CD4-positive, alpha-beta T cell (primary cell): ENCODE measurements at regions not wholly inside any gene's neighbourhood (a gene's known extent, or its start where the extent isn't known, plus 50 kb on each side); places are given as distances from the start of the nearest gene placed in this dataset.

Source experiments
- ATAC-seq: fragments of 200-7000 bp; cut with Tn5 transposase; one replicate; pipeline ENCODE4 v1.10.0; 2022; ENCODE audit warnings: mild to moderate bottlenecking; ENCODE audit not compliant: poor library complexity
- CTCF ChIA-PET: fragments of 350-600 bp; sonication (Branson Sonifier 250); formaldehyde crosslinking; loops from one replicate; lab custom pipeline; 2021; ENCODE audit warnings: antibody characterized with exemption, inconsistent platforms; lab: Charles Lee
- POLR2A ChIA-PET: fragments of 350-600 bp; sonication (Branson Sonifier 250); formaldehyde crosslinking; loops from one replicate; lab custom pipeline; 2021; ENCODE audit warnings: antibody characterized with exemption, inconsistent platforms; lab: Charles Lee
- DNase-seq, 14 experiments: peaks; one replicate each; pipeline ENCODE4 v3.0.0-alpha.2; 2013 to 2020; ENCODE audit warnings: mixed read lengths in 2 of 14
- H3K27ac ChIP-seq, 2 donors: one replicate each; pipeline versions ENCODE4 v1.5.1 to v1.7.0; 2013; ENCODE audit warnings: low read length in 2 of 2, low read depth in 1 of 2, mild to moderate bottlenecking in 1 of 2
- H3K27me3 ChIP-seq, 2 experiments: 1 replicate in 1 of 2; 2 replicates in 1 of 2; pipeline versions ENCODE4 v1.6.1 to v1.7.0; 2013; ENCODE audit warnings: low read length in 2 of 2, control low read depth in 1 of 2, mild to moderate bottlenecking in 1 of 2, moderate library complexity in 1 of 2; ENCODE audit not compliant: insufficient read depth in 2 of 2, control insufficient read depth in 1 of 2
- H3K36me3 ChIP-seq: one replicate; pipeline ENCODE4 v1.6.1; 2013; ENCODE audit warnings: low read length, control low read depth; ENCODE audit not compliant: insufficient read depth
- H3K4me1 ChIP-seq: one replicate; pipeline ENCODE4 v1.6.1; 2013; ENCODE audit warnings: low read length, control low read depth; ENCODE audit not compliant: insufficient read depth
- H3K4me3 ChIP-seq: one replicate; pipeline ENCODE4 v1.5.1; 2013; ENCODE audit warnings: mild to moderate bottlenecking, low read length, moderate library complexity
- H3K9me3 ChIP-seq, 2 experiments: 1 replicate in 1 of 2; 2 replicates in 1 of 2; pipeline versions ENCODE4 v1.6.1 to v1.7.0; 2013; ENCODE audit warnings: low read length in 2 of 2, mild to moderate bottlenecking in 2 of 2, control low read depth in 1 of 2, moderate library complexity in 1 of 2; ENCODE audit not compliant: control insufficient read depth in 1 of 2, insufficient read depth in 1 of 2
- H3K27ac Mint-ChIP-seq: one replicate; pipeline ENCODE4 v1.8.0; 2020; ENCODE audit warnings: mixed read lengths
- H3K27me3 Mint-ChIP-seq: one replicate; pipeline ENCODE4 v1.8.0; 2021; ENCODE audit warnings: mixed read lengths
- H3K36me3 Mint-ChIP-seq: one replicate; pipeline ENCODE4 v1.8.0; 2021; ENCODE audit warnings: low read depth, mixed read lengths
- H3K4me1 Mint-ChIP-seq: one replicate; pipeline ENCODE4 v1.8.0; 2021; ENCODE audit warnings: low read depth, mixed read lengths
- H3K4me3 Mint-ChIP-seq: one replicate; pipeline ENCODE4 v1.8.0; 2020; ENCODE audit warnings: mild to moderate bottlenecking, mixed read lengths
- H3K9me3 Mint-ChIP-seq: one replicate; pipeline ENCODE4 v1.8.0; 2020; ENCODE audit warnings: mixed read lengths
- CTCF ChIP-seq: fragments of 200-600 bp; IDR thresholded peaks from one replicate; pipeline ENCODE4 v1.8.0; 2022; ENCODE audit warnings: antibody characterized with exemption, mild to moderate bottlenecking
- intact Hi-C, 2 experiments: fragments of 100-400 bp; cut with DNase I in 1 of 2; cut with micrococcal nuclease in 1 of 2; formaldehyde crosslinking; loops; one replicate each; pipeline versions ENCODE4 v1.15.1 to v1.9.0; 2023 to 2025; cut with DNase I, micrococcal nuclease

DNA sequence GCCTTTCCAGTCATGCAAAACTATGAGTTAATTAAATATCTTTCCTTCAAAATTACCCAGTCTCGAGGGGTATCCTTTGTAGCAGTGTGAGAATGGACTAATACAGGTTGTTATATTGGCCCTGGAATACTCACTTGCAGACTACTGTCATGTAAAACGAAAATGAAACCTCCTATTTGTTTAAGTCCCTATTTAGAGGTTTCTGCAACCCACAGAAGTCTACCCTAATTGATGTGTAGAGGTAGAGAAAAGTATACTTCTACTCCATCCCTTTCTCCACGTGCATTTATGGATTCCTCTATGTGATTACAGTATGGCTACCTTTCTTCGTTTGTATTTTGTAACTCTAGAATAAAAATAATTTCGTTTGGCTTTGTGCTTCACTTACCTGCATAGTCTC is 371.1 kb downstream of the FSCB start:
- CTCF ChIA-PET = no interaction called here
- H3K36me3 ChIP-seq = no peaks in the 10 kb centered on the region
- POLR2A ChIA-PET = no interaction called here
- no peaks in the 10 kb centered on the region for H3K9me3 ChIP-seq
- peaks cover 2% of the 10 kb centered on the region for H3K9me3 Mint-ChIP-seq
- ATAC-seq (no peak), DNase-seq (no peak)
- H3K4me1 ChIP-seq = no peaks in the 10 kb centered on the region
- intact Hi-C loops = no loop called here
- no peaks in the 10 kb centered on the region for H3K27me3 ChIP-seq
- H3K27me3 Mint-ChIP-seq = no peaks in the 10 kb centered on the region
- no peak overlapping the region for H3K4me3 Mint-ChIP-seq
- H3K27ac ChIP-seq = no peak overlapping the region
- H3K4me3 ChIP-seq = no peak overlapping the region
- no peak for TF ChIP-seq CTCF
- H3K27ac Mint-ChIP-seq = no peak overlapping the region
- no peaks in the 10 kb centered on the region for H3K36me3 Mint-ChIP-seq
- H3K4me1 Mint-ChIP-seq = no peaks in the 10 kb centered on the region

- Mint-ChIP-seq H3K9me3 (peaks cover 2% of the 10 kb centered on the region), H3K36me3 (no peaks in the 10 kb centered on the region), H3K27ac (no peak overlapping the region), H3K4me3 (no peak overlapping the region), H3K4me1 (no peaks in the 10 kb centered on the region), H3K27me3 (no peaks in the 10 kb centered on the region)
- no peaks in the 10 kb centered on the region for H3K9me3 ChIP-seq
- POLR2A ChIA-PET = no interaction called here
- TF ChIP-seq CTCF = no peak
- no peak for ATAC-seq
- no peaks in the 10 kb centered on the region for H3K27me3 ChIP-seq
- intact Hi-C loops = no loop called here
- CTCF ChIA-PET = no interaction called here
- no peaks in the 10 kb centered on the region for H3K4me1 ChIP-seq
- no peak overlapping the region for H3K4me3 ChIP-seq
- H3K36me3 ChIP-seq = no peaks in the 10 kb centered on the region
- no peak for DNase-seq
- no peak overlapping the region for H3K27ac ChIP-seq
Observed at GRCh38 chr14:44131861-44132260, 375.2 kb downstream of the FSCB start.

GRCh38 chr14:44113769-44114730 is 393.0 kb downstream of the FSCB start:
- no peak overlapping the region for H3K4me3 Mint-ChIP-seq
- CTCF ChIA-PET = no interaction called here

More at GRCh38 chr14:44113769-44114730, 393.0 kb downstream of the FSCB start:
- Histone ChIP-seq H3K4me3 (no peak overlapping the region), H3K9me3 (peaks cover 0 to 6% of the 10 kb centered on the region in 2 experiments), H3K27ac (no peak overlapping the region), H3K4me1 (no peaks in the 10 kb centered on the region), H3K27me3 (no peaks in the 10 kb centered on the region), H3K36me3 (no peaks in the 10 kb centered on the region)
- H3K4me1 Mint-ChIP-seq = no peaks in the 10 kb centered on the region
- no peak for ATAC-seq
- H3K9me3 Mint-ChIP-seq = peaks cover 35% of the 10 kb centered on the region
- no peaks in the 10 kb centered on the region for H3K27me3 Mint-ChIP-seq
- POLR2A ChIA-PET = no interaction called here
- intact Hi-C loops = no loop called here
- no peak for TF ChIP-seq CTCF
- no peak overlapping the region for H3K27ac Mint-ChIP-seq
- DNase-seq = no peak
- H3K36me3 Mint-ChIP-seq = no peaks in the 10 kb centered on the region
